Activated T-cell treated with anti-CD3 and anti-CD28 coated beads for 24 hours (primary cell): ENCODE measurements at regions not wholly inside any gene's neighbourhood (a gene's known extent, or its start where the extent isn't known, plus 50 kb on each side); places are given as distances from the start of the nearest gene placed in this dataset.
"Not testable (repeated sequence)": the region's sequence is repeated elsewhere in the genome, so short reads cannot be mapped to it uniquely, and the experiment has no call there.

Source experiments
- DNase-seq: peaks from one replicate; pipeline ENCODE4 v3.0.0-alpha.2; 2020; ENCODE audit warnings: low read depth

DNA sequence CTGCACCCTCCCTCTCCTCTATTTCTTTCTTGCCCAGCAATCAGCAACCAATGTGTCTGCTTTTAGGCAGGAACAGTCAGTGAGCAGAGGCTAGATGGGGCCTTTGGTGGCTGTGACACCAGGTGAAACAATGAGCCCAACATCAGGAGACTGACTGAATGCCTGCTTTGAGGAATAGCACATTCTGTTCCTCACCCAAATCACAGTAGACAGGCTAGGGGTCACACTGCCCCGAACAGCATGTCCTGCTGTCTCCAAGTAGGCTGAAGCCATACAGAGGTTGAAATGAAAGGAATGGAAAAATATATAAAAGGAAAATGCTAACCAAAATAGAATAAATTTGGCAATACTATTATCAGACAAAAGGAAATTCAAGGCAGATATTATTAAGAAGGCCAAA, 122.5 kb upstream of the GDNF start:
- DNase-seq = no peak

DNA sequence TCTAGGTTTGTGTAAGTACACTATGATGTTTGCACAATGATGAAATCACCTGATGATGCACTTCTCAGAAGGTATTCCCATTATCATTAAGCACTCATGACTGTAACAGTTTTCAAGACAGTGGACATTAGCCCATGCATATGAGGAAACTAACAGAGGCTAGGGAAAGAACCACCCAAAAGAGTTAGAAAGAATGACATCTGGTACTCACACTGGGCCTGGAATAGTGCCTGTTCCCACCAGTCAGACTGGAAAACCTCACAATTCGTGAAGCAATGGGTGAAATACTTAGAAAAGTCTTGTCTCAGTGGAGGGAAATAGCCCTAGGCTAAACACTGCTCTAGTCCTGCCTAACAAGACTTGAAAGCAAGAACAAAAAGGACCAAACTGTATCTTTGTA, 117.4 kb upstream of the GDNF start:
- DNase-seq = no peak

DNA sequence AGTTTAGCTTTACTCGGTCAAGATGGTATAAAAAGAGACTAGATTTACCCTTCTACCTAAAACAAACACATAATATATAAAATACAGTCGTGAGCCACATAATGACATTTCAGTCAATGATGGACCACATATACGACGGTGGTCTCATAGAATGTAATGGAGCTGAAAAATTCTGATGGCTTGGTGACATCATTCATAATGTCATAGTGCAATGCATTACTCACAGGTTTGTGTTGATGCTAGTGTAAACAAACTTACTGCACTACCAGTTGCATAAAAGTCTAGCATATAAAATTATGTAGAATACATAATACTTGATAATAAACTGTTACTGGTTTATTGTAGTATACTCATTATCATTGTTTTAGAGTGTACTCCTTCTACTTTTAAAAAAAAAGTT, 115.9 kb upstream of the GDNF start:
- no peak for DNase-seq

DNA sequence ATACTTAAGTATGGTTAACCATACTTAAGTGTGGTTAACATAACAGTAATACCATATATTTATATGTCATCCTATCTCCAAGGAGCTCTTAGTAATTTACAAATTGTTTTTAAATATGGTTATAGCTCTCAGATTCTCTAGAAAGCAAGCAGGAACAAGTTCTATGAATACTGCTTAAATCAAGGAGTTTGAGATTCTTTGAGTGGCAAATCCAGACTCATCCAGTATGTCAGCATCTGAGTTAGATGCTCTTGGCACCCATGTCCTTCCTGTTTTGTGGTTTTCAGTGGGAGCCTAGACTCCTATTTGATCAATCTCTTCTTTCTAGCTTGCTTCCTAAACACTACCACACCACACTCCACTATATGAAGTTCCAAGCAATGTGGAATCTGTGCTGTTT, 114.7 kb upstream of the GDNF start:
- DNase-seq = no peak

DNA sequence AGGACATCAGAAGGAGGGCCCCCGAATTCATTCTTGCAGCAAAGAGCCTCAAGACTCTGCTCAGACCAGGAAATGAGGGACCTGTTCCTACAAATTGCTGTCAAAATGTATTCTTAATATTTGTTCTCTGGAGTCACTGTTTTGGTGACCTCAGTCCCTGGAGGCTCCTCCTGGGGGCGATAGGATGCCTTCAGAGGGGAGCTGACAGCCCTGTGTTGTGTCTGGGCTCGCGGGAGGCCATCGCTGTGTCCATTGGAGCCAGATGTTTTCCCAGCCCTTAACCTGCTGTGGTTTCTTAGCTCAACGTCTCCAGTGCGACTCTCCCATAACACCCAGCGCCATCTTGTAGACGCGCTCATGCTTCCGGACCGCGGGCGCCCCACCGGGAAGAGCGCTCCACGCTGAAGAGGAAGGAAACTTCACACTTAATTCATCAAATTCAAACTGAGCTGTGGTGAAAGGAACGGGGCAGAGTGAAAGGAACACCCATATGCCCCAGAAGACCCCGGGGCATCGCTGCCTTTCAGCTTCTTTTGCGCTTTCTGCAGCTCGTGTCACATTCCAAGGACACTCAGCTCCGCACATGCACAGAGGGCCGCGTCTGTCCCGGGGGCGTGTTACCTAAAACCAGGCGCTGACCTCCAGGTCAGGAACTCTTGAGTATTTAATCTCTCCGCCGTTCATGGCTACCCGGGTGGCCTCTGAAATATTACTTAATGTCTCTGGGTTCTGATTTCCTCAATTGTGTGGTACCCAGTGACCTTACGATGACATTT, 112.3 kb upstream of the GDNF start:
- DNase-seq = no peak

DNA sequence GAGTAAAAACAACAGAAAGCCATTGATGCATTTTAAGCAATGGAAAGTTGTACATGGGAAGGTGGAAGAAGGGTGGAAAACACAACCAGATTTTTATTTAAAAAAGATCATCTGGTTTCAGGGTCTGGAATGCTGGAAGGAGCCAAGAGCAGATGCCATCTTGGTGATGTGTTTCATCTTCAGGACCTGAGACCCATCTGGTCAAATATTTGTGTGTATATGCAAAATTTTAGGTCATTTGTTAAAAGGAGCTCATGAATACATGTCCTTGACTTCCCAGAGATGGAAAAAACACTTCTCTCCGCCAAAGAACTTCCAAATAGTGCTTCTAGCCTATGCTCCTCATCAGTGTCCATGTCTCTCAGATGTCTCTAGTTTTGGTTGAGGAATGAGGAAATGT, 110.6 kb upstream of the GDNF start:
- no peak for DNase-seq

DNA sequence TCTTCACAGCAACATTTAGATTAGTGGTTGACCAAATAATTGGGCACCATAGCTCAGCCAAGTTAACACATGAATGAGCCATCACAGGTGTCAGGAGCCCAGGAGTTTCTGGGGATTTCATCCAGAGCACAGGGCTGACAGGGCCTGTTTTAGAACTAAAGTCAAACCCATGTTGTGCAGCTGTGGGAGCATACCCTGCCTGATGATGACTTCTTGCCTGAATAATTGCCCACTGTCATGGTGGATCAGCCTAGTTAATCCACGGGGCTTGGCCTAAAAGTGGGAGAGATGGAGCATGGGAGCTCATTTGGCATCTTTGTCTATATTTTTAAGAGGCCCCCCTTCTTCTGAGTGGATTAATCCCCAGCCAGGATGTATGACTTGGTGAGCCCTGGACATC, 105.6 kb upstream of the GDNF start:
- DNase-seq = no peak

DNA sequence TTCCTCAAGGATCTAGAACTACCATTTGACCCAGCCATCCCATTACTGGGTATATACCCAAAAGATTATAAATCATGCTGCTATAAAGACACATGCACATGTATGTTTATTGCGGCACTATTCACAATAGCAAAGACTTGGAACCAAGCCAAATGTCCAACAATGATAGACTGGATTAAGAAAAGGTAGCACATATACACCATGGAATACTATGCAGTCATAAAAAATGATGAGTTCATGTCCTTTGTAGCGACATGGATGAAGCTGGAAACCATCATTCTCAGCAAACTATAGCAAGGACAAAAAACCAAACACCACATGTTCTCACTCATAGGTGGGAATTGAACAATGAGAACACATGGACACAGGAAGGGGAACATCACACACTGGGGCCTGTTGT, 103.3 kb upstream of the GDNF start:
- DNase-seq = not testable (repeated sequence)

DNA sequence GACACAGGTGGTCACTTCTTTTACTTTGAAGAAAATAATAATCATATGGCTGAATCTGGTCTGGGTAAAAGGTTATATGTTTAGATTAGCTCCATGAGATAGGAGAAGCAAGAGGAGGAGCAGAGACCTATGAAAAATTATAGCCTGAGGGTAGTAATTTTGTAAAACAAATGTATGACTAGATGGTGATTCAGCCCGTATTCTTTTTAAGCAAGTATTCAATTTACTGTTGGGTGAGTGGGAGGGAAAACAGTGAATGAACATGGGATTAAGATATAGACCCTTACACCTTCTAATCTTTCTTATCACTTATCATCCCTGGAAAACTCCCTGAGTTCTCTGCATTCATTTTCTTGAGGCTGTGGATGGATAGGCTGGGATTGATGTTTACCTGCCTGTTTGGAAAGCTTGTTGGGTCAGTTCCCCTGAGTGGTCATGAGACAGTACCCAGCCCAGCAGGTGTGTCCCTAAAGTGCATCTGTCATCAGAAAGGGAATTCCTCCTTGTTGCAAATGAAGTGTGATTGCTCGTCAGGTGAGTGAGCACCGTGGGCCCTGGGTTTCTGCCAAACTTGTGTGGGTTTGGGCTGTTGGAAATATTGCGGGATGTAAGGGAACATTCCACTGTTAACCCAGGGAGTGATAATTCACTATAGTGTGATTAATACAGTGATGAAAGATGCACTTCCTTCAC, 101.2 kb upstream of the GDNF start:
- DNase-seq = no peak

DNA sequence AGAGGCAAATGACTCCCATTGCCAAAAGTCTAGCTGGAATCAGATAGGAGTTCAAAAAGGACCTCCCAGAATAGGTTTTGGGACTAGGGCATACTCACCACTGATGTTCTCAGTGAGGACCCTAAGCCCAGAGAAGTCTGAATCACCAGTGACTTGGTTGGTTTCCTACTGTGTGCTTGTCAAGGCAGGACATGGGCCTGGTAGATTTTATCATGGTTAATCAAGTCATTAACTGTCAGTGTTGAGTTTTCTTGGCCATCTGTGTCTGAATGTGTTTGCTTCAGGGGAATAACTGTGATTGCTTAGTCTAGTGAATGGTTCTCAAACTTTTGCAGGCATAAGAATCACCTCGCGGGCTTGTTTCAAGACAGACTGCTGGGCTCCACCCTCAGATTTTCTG, 99.0 kb upstream of the GDNF start:
- no peak for DNase-seq

DNA sequence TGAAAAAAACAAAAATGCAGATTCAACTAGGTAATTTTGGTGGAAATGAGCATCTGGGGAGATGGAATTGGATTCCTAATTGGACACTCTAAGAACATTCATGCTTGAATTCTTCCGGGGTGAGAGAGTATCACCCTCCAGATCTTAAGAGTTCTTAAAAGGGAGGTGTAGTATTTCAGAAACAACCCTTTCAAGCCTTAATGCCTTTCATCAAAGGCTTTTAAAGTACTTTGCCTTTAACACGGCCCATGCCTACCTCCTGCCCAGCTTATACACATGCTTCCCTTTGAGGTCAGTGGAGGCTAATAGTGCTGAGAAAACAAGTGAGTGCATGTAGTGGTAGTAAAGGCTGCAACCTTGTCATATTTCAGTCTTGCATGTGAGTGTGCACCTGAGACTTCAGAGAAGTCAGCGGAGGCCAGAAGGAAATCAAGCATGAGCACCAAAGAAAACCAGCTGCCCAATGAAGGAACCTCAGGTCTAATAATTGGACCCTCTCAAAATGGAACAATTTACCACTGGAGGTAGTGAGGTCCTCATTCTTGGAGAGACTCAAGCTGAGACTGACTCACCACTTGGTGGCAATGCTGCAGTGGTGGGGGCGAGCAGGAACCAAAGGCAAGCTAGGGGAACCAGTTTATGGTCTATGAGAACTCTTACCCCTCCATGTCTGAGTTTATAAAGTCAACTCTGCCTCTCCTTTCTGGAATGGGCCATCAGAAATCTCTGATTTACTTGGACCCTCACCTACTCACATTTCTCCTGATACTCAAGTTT, 98.4 kb upstream of the GDNF start:
- DNase-seq = no peak

DNA sequence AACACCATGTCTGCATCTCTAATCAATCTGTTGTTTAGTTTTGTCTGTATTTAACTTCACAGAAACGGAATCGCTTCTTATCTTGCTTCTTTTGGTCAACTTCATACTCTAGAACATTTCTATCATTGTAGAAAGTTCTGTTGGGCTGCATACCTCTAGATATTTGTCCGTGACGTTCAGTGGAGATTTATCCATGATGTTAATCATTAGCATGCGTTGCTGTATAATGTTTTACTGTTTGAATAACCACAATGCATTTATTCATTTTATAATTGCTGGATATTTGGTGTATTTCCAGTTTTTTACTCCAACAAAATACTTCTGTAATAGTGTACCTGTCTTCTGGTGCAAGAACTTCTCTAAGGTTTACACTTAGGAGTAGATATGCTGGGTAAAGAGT, 96.2 kb upstream of the GDNF start:
- DNase-seq = no peak

DNA sequence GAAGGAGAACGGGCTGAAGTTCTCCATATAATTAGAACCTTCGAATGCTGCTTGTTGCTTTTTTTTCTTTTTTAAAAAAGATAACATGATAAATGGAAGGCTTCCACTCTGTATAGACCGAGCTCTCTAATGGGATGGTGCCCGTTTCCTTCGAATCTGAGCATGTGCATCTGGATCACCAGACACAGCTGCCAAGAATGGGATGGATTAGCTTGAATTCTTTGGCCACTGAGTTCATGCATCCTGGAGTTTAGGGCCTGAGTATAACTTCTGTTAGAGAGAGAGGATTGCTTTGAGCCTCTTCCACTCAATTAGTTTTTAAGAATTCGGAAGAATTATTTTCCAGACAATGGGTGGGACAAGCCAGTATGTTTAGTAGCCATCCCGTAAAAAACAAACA, 93.7 kb upstream of the GDNF start:
- DNase-seq = no peak

DNA sequence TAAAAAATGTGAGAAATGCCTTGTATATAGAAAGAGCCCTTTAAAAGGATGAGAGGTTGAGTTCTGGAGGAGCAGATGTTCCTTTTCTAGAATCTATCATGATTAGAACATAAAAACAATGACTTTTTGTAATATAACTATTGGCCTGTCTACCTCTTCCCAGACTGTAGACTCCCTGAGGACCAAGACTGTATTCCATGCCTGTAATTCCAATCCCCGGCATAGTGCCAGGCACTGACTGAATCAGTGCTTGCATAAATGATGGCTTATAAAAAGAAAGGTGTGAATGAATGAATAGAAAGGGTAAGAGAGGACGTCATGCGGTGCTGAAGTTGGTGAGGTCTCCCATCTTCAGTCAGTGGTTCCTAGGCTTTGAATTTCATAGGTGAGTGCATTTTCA, 92.6 kb upstream of the GDNF start:
- no peak for DNase-seq

DNA sequence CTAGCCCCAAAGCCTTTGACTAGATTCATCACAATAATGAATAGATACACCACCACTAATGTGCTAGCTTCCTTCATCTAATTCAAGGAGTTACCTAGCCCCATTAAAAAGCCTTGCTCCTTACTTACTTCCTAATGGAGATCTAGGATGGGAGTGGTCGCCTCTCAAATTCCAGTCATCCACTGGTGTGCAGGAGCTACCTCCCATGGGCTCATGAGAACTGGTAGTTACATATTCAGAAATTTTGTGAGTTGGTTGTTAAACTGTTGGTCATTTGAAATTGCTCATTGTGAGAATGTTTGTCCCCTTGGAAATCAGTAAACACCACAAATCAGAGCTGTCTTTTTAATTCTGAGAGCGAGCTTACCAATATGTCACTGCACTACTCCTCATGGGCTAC, 91.7 kb upstream of the GDNF start:
- DNase-seq = no peak

DNA sequence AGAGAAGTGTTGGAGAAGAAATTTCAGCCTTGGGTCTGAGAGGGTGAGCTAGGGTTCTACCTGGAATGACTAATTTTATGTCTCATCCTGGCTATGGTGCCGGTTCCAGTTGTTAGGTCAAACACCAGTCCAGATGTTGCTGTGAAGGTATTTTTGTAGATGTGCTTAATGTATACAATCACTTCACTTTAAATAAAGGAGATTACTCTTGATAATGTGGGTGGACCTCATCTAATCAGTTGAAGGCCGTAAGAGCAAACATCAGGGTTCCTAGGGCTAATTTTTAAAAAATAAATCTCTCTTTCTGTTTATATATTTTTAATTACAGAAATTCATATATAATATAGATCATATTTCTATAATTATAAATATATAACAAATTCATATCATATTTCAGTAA, 90.5 kb upstream of the GDNF start:
- no peak for DNase-seq

DNA sequence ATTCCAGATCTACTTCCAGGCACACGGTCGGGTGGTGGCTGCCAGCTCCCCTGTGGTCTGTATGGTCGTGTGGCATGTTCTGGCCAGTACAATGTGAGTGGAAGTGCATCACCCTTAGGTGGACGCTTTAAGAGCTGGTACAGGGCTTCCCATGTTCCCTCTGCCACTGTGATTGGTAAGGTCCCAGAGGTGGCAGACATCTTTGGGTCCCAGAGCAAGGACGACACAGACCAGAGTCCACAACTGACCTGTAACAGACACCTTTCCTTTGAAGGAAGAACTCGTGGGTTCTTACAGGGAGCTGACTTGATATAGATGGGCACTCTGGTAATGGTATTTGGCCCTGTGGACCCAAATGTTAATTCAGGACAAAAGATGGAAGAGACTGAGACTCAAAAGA, 90.0 kb upstream of the GDNF start:
- DNase-seq = no peak

DNA sequence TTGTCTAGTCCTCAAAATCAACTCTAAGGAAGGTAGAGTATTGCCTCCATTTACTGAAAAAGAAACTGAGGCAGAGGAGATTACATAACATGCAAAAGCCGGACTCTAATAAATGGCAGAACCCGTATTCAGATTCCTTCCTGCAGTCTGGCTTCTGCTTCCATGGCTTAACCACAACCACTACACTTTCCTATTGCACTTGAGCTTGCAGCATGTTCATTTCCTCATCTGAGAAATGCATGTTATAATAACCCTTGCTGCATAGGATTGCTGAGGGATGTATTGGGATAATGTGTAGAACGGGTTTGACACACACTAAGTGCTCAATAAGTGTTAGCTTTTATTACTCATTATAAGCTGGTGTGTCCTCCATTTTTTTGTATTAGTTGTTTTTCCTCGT, 87.9 kb upstream of the GDNF start:
- not testable (repeated sequence) for DNase-seq

DNA sequence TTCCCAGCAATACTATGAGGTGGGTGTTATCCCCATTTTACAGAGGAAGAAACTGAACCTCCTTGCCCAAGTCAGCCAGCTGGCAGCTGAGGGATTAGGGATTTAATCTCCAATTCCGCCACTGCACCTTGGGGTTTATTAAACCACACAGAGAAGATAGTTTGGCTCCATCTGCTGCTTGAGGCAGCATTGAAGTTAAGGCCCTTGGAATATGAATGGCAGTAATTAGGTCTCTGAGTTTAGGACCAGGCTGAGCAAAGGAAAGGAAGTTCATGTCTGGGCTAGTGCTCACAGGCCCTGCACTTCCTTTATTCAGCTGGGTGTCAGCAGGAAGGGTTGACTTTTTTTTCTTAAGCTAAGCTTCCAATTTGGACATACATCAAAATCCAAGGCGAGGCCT, 86.9 kb upstream of the GDNF start:
- no peak for DNase-seq

DNA sequence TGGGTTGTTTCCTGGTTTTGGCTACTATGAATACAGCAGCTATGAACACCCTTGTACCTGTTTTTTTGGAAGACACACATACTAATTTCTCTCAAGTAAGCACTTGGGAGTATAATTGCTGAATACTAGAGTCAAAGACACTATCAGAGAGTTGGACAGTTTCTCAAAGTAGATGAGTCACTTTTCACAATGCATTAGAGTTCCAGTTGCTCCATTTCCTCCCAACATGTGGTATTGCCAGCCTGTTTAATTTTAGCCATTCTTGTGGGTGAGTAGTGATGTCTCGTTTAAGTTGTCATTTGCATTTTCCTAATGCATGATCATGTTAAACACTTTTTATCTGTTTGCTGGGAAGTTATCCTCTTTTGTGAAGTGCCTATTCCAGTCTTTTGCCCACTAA, 81.6 kb upstream of the GDNF start:
- no peak for DNase-seq

DNA sequence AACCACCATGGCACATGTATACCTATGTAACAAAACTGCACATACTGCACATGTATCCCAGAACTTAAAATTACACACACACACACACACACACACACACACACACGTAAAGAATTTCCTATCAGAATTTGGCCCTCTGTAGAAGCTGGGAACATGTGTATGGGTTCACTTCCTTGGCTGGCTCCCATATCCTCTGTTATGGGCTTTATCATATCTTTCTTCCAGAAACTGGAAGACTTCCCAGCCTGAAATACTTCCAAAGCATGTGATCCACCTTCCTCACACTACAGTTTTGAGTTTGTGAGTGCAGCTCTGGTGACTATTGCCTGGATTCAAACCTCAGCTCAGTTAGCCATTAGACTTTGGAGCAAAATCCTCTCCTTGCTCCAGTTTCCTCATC, 78.6 kb upstream of the GDNF start:
- DNase-seq = no peak

DNA sequence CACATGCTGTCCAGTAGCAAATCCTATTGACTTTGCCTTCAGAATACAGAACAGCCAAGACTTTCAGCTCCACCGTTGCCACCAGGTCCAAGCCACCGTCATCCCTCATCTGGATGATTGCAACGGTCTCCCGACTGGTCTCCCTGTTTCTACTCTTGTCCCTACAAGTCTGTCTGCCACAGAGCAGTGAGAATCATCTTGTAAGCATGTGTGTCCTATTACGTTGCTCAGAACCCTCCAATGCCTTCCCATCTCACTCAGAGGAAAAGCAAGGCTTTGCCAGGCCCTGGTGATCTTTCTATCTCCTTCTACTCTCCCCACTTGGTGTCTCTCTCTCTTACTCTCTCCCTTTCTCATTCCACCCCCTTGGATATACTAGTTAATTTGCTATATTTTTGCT, 76.7 kb upstream of the GDNF start:
- DNase-seq = no peak

DNA sequence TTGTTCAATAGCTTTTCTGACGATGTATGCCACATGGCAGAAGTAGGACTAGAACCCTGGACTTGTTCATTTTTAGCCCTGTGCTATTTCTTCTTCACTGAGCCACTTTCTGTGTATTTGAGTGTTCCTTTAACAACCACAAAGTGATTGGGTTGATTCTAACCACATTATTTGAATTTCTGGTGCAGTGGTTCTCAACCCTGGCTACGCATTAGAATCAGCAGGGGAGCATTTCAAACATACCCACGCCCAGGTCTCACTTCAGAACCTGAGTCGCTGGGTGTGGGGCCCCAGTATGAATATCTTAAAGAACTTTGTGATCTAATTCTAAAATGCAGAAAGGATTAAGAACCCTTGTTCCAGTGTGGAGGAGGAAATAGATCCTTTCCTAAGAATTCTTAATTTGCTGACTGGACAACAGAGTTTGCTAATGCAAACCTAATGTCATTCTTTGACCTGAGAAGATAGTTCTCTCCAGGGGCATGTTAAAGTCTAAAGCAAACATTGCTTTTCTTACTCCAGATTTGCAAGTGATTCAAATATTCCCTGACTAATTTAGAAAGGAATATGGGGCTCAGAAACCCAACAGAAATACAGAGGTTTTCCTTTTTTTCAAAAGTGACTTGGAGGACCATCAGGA, 75.4 kb upstream of the GDNF start:
- no peak for DNase-seq
